BJ (cell line): ENCODE measurements at regions not wholly inside any gene's neighbourhood (a gene's known extent, or its start where the extent isn't known, plus 50 kb on each side); places are given as distances from the start of the nearest gene placed in this dataset.

ENCODE experiments used
- CTCF ChIA-PET: fragments of 350-600 bp; formaldehyde crosslinking; extraction: SDS; loops from one replicate; lab custom pipeline; 2021; ENCODE audit warnings: antibody characterized with exemption, inconsistent platforms; lab: Yijun Ruan, JAX
- POLR2A ChIA-PET: fragments of 300-600 bp; sonication (Branson Sonifier 250); formaldehyde crosslinking; extraction: SDS; loops from one replicate; lab custom pipeline; 2021; ENCODE audit warnings: antibody characterized with exemption; lab: Charles Lee
- DNase-seq: peaks from one replicate; pipeline ENCODE4 v3.0.0-alpha.2; 2011; ENCODE audit warnings: low read depth
- H3K27me3 ChIP-seq: 2 replicates; pipeline ENCODE4 v1.6.0; 2011; ENCODE audit warnings: low read length; ENCODE audit not compliant: control insufficient read depth, insufficient read depth
- H3K36me3 ChIP-seq: 2 replicates; pipeline ENCODE4 v1.5.1; 2011; ENCODE audit warnings: low read length; ENCODE audit not compliant: control insufficient read depth, insufficient read depth
- H3K4me3 ChIP-seq: 2 replicates; pipeline ENCODE4 v1.5.1; 2011; ENCODE audit warnings: low read depth, mild to moderate bottlenecking, control low read depth, low read length
- CTCF ChIP-seq: IDR thresholded peaks from 2 replicates; pipeline ENCODE4 v1.5.1; 2011; ENCODE audit warnings: low read depth, mild to moderate bottlenecking, control low read depth, inconsistent platforms, low read length, moderate library complexity; ENCODE audit not compliant: insufficient read depth

GRCh38 chr2:239742377-239742776 is 282.8 kb downstream of the NDUFA10 start:
- Histone ChIP-seq H3K4me3 (no peak overlapping the region), H3K36me3 (no peaks in the 10 kb centered on the region), H3K27me3 (no peaks in the 10 kb centered on the region)
- no peak for TF ChIP-seq CTCF
- DNase-seq = no peak
- ChIA-PET CTCF (no interaction called here), POLR2A (no interaction called here)

- H3K27me3 ChIP-seq = no peaks in the 10 kb centered on the region
- TF ChIP-seq CTCF = no peak
- POLR2A ChIA-PET = no interaction called here
- CTCF ChIA-PET = interaction anchor here (0.7 kb wide), 1 partner anchor 195 kb away, joined by 3 read pairs; no protein-coding TSS in a partner anchor
- no peak overlapping the region for H3K4me3 ChIP-seq
- DNase-seq = no peak
- H3K36me3 ChIP-seq = no peaks in the 10 kb centered on the region
These were observed 285.9 kb downstream of the NDUFA10 start for GRCh38 chr2:239739206-239739605.

GRCh38 chr2:239738159-239738558 is 287.0 kb downstream of the NDUFA10 start:
- H3K4me3 ChIP-seq = no peak overlapping the region
- H3K36me3 ChIP-seq = no peaks in the 10 kb centered on the region
- no peak for TF ChIP-seq CTCF
- ChIA-PET POLR2A (no interaction called here), CTCF (no interaction called here)
- no peaks in the 10 kb centered on the region for H3K27me3 ChIP-seq
- no peak for DNase-seq

- TF ChIP-seq CTCF = no peak
- POLR2A ChIA-PET = no interaction called here
- CTCF ChIA-PET = no interaction called here
- Histone ChIP-seq H3K4me3 (no peak overlapping the region), H3K27me3 (no peaks in the 10 kb centered on the region), H3K36me3 (no peaks in the 10 kb centered on the region)
- DNase-seq = no peak
These were observed 288.0 kb downstream of the NDUFA10 start for GRCh38 chr2:239737144-239737463.

- CTCF ChIA-PET = no interaction called here
- DNase-seq = no peak
These were observed 288.6 kb downstream of the NDUFA10 start for GRCh38 chr2:239736358-239737143.

More at GRCh38 chr2:239736358-239737143, 288.6 kb downstream of the NDUFA10 start:
- Histone ChIP-seq H3K27me3 (no peaks in the 10 kb centered on the region), H3K4me3 (no peak overlapping the region), H3K36me3 (no peaks in the 10 kb centered on the region)
- POLR2A ChIA-PET = no interaction called here
- no peak for TF ChIP-seq CTCF
